ENCODE measurements at regions not wholly inside any gene's neighbourhood (a gene's known extent, or its start where the extent isn't known, plus 50 kb on each side); places are given as distances from the start of the nearest gene placed in this dataset.

GRCh38 chr4:179804440-179804839 is 2362.2 kb upstream of the AGA start:
- no peak for DNase-seq (ENCODE audit: low read depth in 2 of 2)

- no peak for DNase-seq (ENCODE audit: low read depth in 2 of 2)
Observed at GRCh38 chr4:179817317-179817716, 2375.1 kb upstream of the AGA start.

GRCh38 chr4:179823342-179823741 is 2381.1 kb upstream of the AGA start:
- DNase-seq (ENCODE audit: low read depth in 2 of 2) = no peak

GRCh38 chr4:179831274-179831673 is 2389.0 kb upstream of the AGA start:
- no peak for DNase-seq (ENCODE audit: low read depth in 2 of 2)

- DNase-seq (ENCODE audit: low read depth in 2 of 2) = no peak
Observed at GRCh38 chr4:179836179-179837075, 2394.2 kb upstream of the AGA start.

- no peak for DNase-seq (ENCODE audit: low read depth in 2 of 2)
Observed at GRCh38 chr4:179843370-179843769, 2399.8 kb upstream of the TENM3 start.

GRCh38 chr4:179855469-179855868 is 2387.7 kb upstream of the TENM3 start:
- peak; percentile 17 to 23 for DNase-seq (ENCODE audit: low read depth in 2 of 2)

GRCh38 chr4:179858221-179858620 is 2385.0 kb upstream of the TENM3 start:
- DNase-seq (ENCODE audit: low read depth in 2 of 2) = no peak

GRCh38 chr4:179867300-179867878 is 2375.8 kb upstream of the TENM3 start:
- DNase-seq (ENCODE audit: low read depth in 2 of 2) = peak; percentile 45 to 48

GRCh38 chr4:179871726-179872125 is 2371.5 kb upstream of the TENM3 start:
- DNase-seq (ENCODE audit: low read depth in 2 of 2) = no peak

- no peak for DNase-seq (ENCODE audit: low read depth in 2 of 2)
Observed at GRCh38 chr4:179872755-179873154, 2370.4 kb upstream of the TENM3 start.

GRCh38 chr4:179880756-179881155 is 2362.4 kb upstream of the TENM3 start:
- no peak for DNase-seq (ENCODE audit: low read depth in 2 of 2)

GRCh38 chr4:179894066-179894778 is 2349.0 kb upstream of the TENM3 start:
- peak; percentile 92 to 94 for DNase-seq (ENCODE audit: low read depth in 2 of 2)

GRCh38 chr4:179919587-179919986 is 2323.6 kb upstream of the TENM3 start:
- no peak for DNase-seq (ENCODE audit: low read depth in 2 of 2)

GRCh38 chr4:179927473-179927872 is 2315.7 kb upstream of the TENM3 start:
- DNase-seq (ENCODE audit: low read depth in 2 of 2) = no peak

GRCh38 chr4:179941911-179942310 is 2301.3 kb upstream of the TENM3 start:
- no peak for DNase-seq (ENCODE audit: low read depth in 2 of 2)

- DNase-seq (ENCODE audit: low read depth in 2 of 2) = no peak
Observed at GRCh38 chr4:179976777-179977176, 2266.4 kb upstream of the TENM3 start.

GRCh38 chr4:179977378-179977777 is 2265.8 kb upstream of the TENM3 start:
- no peak for DNase-seq (ENCODE audit: low read depth in 2 of 2)

GRCh38 chr4:179981161-179981560 is 2262.0 kb upstream of the TENM3 start:
- no peak for DNase-seq (ENCODE audit: low read depth in 2 of 2)

GRCh38 chr4:179989975-179990374 is 2253.2 kb upstream of the TENM3 start:
- no peak for DNase-seq (ENCODE audit: low read depth in 2 of 2)

GRCh38 chr4:180009316-180009715 is 2233.9 kb upstream of the TENM3 start:
- no peak for DNase-seq (ENCODE audit: low read depth in 2 of 2)

- DNase-seq (ENCODE audit: low read depth in 2 of 2) = peak; percentile 30 to 37
Observed at GRCh38 chr4:180028682-180029081, 2214.5 kb upstream of the TENM3 start.

GRCh38 chr4:180031330-180031729 is 2211.9 kb upstream of the TENM3 start:
- no peak for DNase-seq (ENCODE audit: low read depth in 2 of 2)
